HepG2 (cell line): ENCODE measurements at regions not wholly inside any gene's neighbourhood (a gene's known extent, or its start where the extent isn't known, plus 50 kb on each side); places are given as distances from the start of the nearest gene placed in this dataset.

ENCODE experiments used
- ATAC-seq: fragments of 200-7000 bp; cut with Tn5 transposase; 3 replicates; pipeline ENCODE4 v1.9.1; 2020; ENCODE audit warnings: mild to moderate bottlenecking, moderate library complexity
- BruUV-seq: library from RNA; stranded (reverse); fragments of 400-500 nt; replicated peaks from 2 replicates; lab custom pipeline; 2021; lab: Mats Ljungman, UMichigan
- CTCF ChIA-PET: fragments of 300-600 bp; formaldehyde crosslinking; extraction: SDS; loops from one replicate; lab custom pipeline; 2021; ENCODE audit warnings: low total read pairs, inconsistent platforms, low intra/inter-chr PET ratio; lab: Yijun Ruan, JAX
- POLR2A ChIA-PET: fragments of 350-600 bp; sonication (Branson Sonifier 250); formaldehyde crosslinking; loops from one replicate; lab custom pipeline; 2020; ENCODE audit warnings: antibody characterized with exemption, inconsistent platforms; lab: Yijun Ruan, JAX
- DNase-seq: peaks from one replicate; pipeline ENCODE4 v3.0.0-alpha.2; 2015; ENCODE audit warnings: low spot score
- FAIRE-seq: peaks from 3 replicates; lab custom pipeline; 2011; peaks lifted over from hg19 to GRCh38; lab: Jason Lieb, UNC
- H2AFZ ChIP-seq: one replicate; pipeline ENCODE4 v1.6.1; 2011; ENCODE audit warnings: low read length, inconsistent platforms
- H3K27ac ChIP-seq: fragments of 300-600 bp; 3 replicates; pipeline ENCODE4 v1.8.0; 2011; ENCODE audit warnings: mixed run types, mild to moderate bottlenecking, mixed read lengths, low read length, inconsistent platforms; ENCODE audit not compliant: insufficient read depth; ENCODE audit errors: extremely low read length
- H3K27me3 ChIP-seq, 2 experiments: fragments of 200-600 bp in 1 of 2; 2 replicates in 1 of 2; 3 replicates in 1 of 2; pipeline versions ENCODE4 v1.6.0 to v1.8.0; 2011; ENCODE audit warnings: low read length in 2 of 2, mild to moderate bottlenecking in 2 of 2, moderate library complexity in 2 of 2, inconsistent platforms in 1 of 2; ENCODE audit not compliant: insufficient read depth in 2 of 2, control insufficient read depth in 1 of 2
- H3K36me3 ChIP-seq, 2 experiments: fragments of 200-600 bp in 1 of 2; replicated peaks in 1 of 2; 2 replicates in 1 of 2; 3 replicates in 1 of 2; pipeline versions ENCODE4 v1.5.1 to v1.8.0; 2011; ENCODE audit warnings: low read length in 2 of 2, inconsistent platforms in 1 of 2; ENCODE audit not compliant: insufficient read depth in 2 of 2, control insufficient read depth in 1 of 2
- H3K4me1 ChIP-seq: 2 replicates; pipeline ENCODE4 v1.5.1; 2012; ENCODE audit warnings: low read length, inconsistent platforms; ENCODE audit not compliant: insufficient read depth
- H3K4me2 ChIP-seq: 2 replicates; pipeline ENCODE4 v1.6.0; 2011; ENCODE audit warnings: low read depth, low read length, inconsistent platforms
- H3K4me3 ChIP-seq, 3 experiments: fragments of 200-600 bp in 1 of 3; sonication (generic), shearing (Covaris generic) in 1 of 3; replicated peaks in 1 of 3; 2 replicates each; pipeline ENCODE4 v1.5.1; 2011 to 2016; ENCODE audit warnings: low read length in 3 of 3, inconsistent platforms in 2 of 3, low read depth in 2 of 3, mild to moderate bottlenecking in 2 of 3, control low read depth in 1 of 3, mixed read lengths in 1 of 3; ENCODE audit not compliant: insufficient read depth in 1 of 3
- H3K79me2 ChIP-seq: one replicate; pipeline ENCODE4 v1.6.1; 2011; ENCODE audit warnings: low read length, inconsistent platforms; ENCODE audit not compliant: insufficient read depth
- H3K9ac ChIP-seq: 2 replicates; pipeline ENCODE4 v1.6.0; 2011; ENCODE audit warnings: mild to moderate bottlenecking, low read depth, low read length, inconsistent platforms; ENCODE audit not compliant: insufficient read depth
- H3K9me3 ChIP-seq: 2 replicates; pipeline ENCODE4 v1.5.1; 2012; ENCODE audit warnings: mild to moderate bottlenecking, low read length
- H4K20me1 ChIP-seq: 2 replicates; pipeline ENCODE4 v1.6.0; 2011; ENCODE audit warnings: inconsistent platforms, mild to moderate bottlenecking, low read length, moderate library complexity; ENCODE audit not compliant: insufficient read depth
- EHMT2 ChIP-seq: fragments of 200-600 bp; sonication (generic); IDR thresholded peaks from 2 replicates; pipeline ENCODE4 v1.7.0; 2017; ENCODE audit warnings: antibody characterized with exemption, low read depth, low read length, borderline replicate concordance
- ELF4 ChIP-seq: sonication (generic); formaldehyde crosslinking; IDR thresholded peaks from 2 replicates; pipeline ENCODE4 v1.5.0; 2020; ENCODE audit warnings: missing genetic modification reagents, mild to moderate bottlenecking, moderate library complexity, borderline replicate concordance
- HHEX ChIP-seq: IDR thresholded peaks from 2 replicates; pipeline ENCODE4 v1.6.1; 2016; ENCODE audit warnings: control low read depth
- KDM5B ChIP-seq: sonication (generic); formaldehyde crosslinking; IDR thresholded peaks from 2 replicates; pipeline ENCODE4 v1.4.0; 2020; ENCODE audit warnings: missing genetic modification reagents, mild to moderate bottlenecking, borderline replicate concordance
- NONO ChIP-seq, 2 experiments: fragments of 450-650 bp in 1 of 2; sonication (generic) in 1 of 2; formaldehyde crosslinking in 1 of 2; IDR thresholded peaks in 1 of 2; conservative IDR thresholded peaks in 1 of 2; 2 replicates each; pipeline versions ENCODE4 v1.6.1 to v1.8.0; 2017 to 2022; ENCODE audit warnings: mild to moderate bottlenecking in 1 of 2, missing genetic modification reagents in 1 of 2, moderate library complexity in 1 of 2
- PHF8 ChIP-seq: sonication (generic); formaldehyde crosslinking; IDR thresholded peaks from 2 replicates; pipeline ENCODE4 v1.5.0; 2020; ENCODE audit warnings: missing genetic modification reagents
- REL ChIP-seq: sonication (generic); formaldehyde crosslinking; conservative IDR thresholded peaks from 2 replicates; pipeline ENCODE4 v1.8.0; 2022; ENCODE audit warnings: mild to moderate bottlenecking, missing genetic modification reagents, moderate library complexity
- ZFP37 ChIP-seq: sonication (generic); formaldehyde crosslinking; IDR thresholded peaks from 2 replicates; pipeline ENCODE4 v1.4.0; 2020; ENCODE audit warnings: missing genetic modification reagents, borderline replicate concordance
- ZNF264 ChIP-seq: sonication (generic); formaldehyde crosslinking; IDR thresholded peaks from 2 replicates; pipeline ENCODE4 v1.4.0; 2020; ENCODE audit warnings: missing genetic modification reagents
- ZNF337 ChIP-seq: sonication (generic); formaldehyde crosslinking; IDR thresholded peaks from 2 replicates; pipeline ENCODE4 v1.5.1; 2020; ENCODE audit warnings: missing genetic modification reagents, low read depth, mild to moderate bottlenecking, borderline replicate concordance
- ZNF629 ChIP-seq: sonication (generic); formaldehyde crosslinking; conservative IDR thresholded peaks from 2 replicates; pipeline ENCODE4 v1.5.0; 2020; ENCODE audit warnings: missing genetic modification reagents
- WGBS: methylation state at CpG from one replicate; pipeline ENCODE4 v1.1.6; 2017; ENCODE audit warnings: low lambda C conversion rate; 5-methylcytosine and 5-hydroxymethylcytosine counted together
- in situ Hi-C: cut with HindIII; loops from 2 replicates; pipeline ENCODE4 v1.10.0; 2017; ENCODE audit warnings: low pct_unique_long_range_greater_than_20kb; ENCODE audit not compliant: extremely low pct_ligation_motif_present
- intact Hi-C: fragments of 100-400 bp; cut with micrococcal nuclease; formaldehyde crosslinking; loops from one replicate; pipeline ENCODE4 v1.10.0; 2022; ENCODE audit not compliant: unreplicated experiment

- FAIRE-seq = no peak
- H3K27me3 ChIP-seq = peaks cover 2 to 18% of the 10 kb centered on the region in 2 experiments; a peak in 2 of 5 replicates
- TF ChIP-seq ELF4 (no peak), REL (CRISPR knock-in tag) (no peak), HHEX (CRISPR knock-in tag) (no peak), NONO (IDR thresholded peaks at IDR 0.05) (no peak), NONO (CRISPR knock-in tag; conservative IDR thresholded peaks at IDR 0.05) (no peak), KDM5B (CRISPR knock-in tag) (no peak), PHF8 (CRISPR knock-in tag) (no peak), ZFP37 (no peak), ZNF337 (no peak)
- peaks cover 13% of the 10 kb centered on the region for H3K9me3 ChIP-seq
- 83% methylated on average over 2 of the region's 6 CpGs for WGBS
- H3K4me2 ChIP-seq = no peak overlapping the region
- CTCF ChIA-PET = no interaction called here
- no peaks in the 10 kb centered on the region for H3K79me2 ChIP-seq
- H3K36me3 ChIP-seq = no peaks in the 10 kb centered on the region
- no peak for ATAC-seq
- no peak overlapping the region for H3K4me3 ChIP-seq
- H3K4me1 ChIP-seq = peaks cover 19% of the 10 kb centered on the region
- BruUV-seq = no TSS peak
- intact Hi-C loops (no loop called here), in situ Hi-C loops (no loop called here)
- no peak overlapping the region for H3K9ac ChIP-seq
- DNase-seq = no peak
- no peaks in the 10 kb centered on the region for H4K20me1 ChIP-seq
- H3K27ac ChIP-seq = no peak overlapping the region
- no peak overlapping the region for H2AFZ ChIP-seq
- POLR2A ChIA-PET = no interaction called here
Observed at GRCh38 chr9:129357773-129358245, 179.7 kb upstream of the IER5L start.

GRCh38 chr9:129356871-129357772 is 179.1 kb upstream of the IER5L start:
- intact Hi-C loops (no loop called here), in situ Hi-C loops (no loop called here)
- DNase-seq = no peak
- no peak for FAIRE-seq
- no peaks in the 10 kb centered on the region for H3K36me3 ChIP-seq
- H3K27me3 ChIP-seq = peaks cover 6 to 23% of the 10 kb centered on the region in 2 experiments; a peak in 2 of 5 replicates
- peaks cover 13% of the 10 kb centered on the region for H3K9me3 ChIP-seq
- no peak overlapping the region for H2AFZ ChIP-seq
- H3K4me3 ChIP-seq = no peak overlapping the region
- no TSS peak for BruUV-seq
- TF ChIP-seq EHMT2 (no peak), ZNF264 (no peak), ZNF629 (CRISPR knock-in tag) (peak; percentile 68)
- no peaks in the 10 kb centered on the region for H4K20me1 ChIP-seq
- no peak overlapping the region for H3K4me2 ChIP-seq
- CTCF ChIA-PET = no interaction called here
- H3K79me2 ChIP-seq = no peaks in the 10 kb centered on the region
- WGBS = 77% methylated on average over 8 of the region's 18 CpGs
- H3K9ac ChIP-seq = no peak overlapping the region
- no peak for ATAC-seq
- POLR2A ChIA-PET = no interaction called here
- H3K27ac ChIP-seq = no peak overlapping the region
- H3K4me1 ChIP-seq = peaks cover 19% of the 10 kb centered on the region
